Right lobe of liver (tissue), 4 donors: ENCODE measurements at regions not wholly inside any gene's neighbourhood (a gene's known extent, or its start where the extent isn't known, plus 50 kb on each side); places are given as distances from the start of the nearest gene placed in this dataset.

ENCODE experiments used
- POLR2A ChIP-seq: fragments of 450-650 bp; IDR thresholded peaks from one replicate; pipeline ENCODE4 v1.6.1; 2017; ENCODE audit warnings: antibody characterized with exemption, mild to moderate bottlenecking
- TF ChIP-seq, protein P1 (sequence below), 4 donors: fragments of 200-600 bp in 3 of 4; fragments of 450-650 bp in 1 of 4; IDR thresholded peaks; one replicate each; pipeline versions ENCODE4 v1.5.1 to v1.8.0; 2016 to 2022; ENCODE audit warnings: antibody characterized with exemption in 4 of 4, mild to moderate bottlenecking in 2 of 4
- donor health status: DM: no; HTN: no; CAD: no.
- donor health status: DM: no; HTN: no; CAD: no.
- donor health status: DM: no; HTN: yes; CAD: no.

DNA sequence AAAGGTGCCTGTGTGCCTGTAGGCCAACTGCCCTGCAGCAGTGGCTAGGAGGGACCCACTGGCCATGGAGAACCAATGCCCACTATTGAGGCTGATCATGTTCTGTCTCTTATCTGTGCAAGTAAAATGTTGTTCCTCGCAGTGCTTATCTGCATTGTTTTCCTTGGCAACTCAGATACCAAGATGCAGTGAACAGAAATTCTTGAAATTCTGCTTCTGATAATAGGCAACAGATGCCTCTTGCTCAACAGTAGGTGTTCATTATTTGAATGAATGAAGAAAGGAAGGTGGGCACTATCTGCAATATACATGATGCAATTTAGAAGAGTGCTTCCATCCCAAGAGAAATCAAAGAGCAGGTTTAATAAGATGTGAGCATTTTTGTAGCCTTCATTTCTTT, 232.2 kb downstream of the NUAK1 start:
- TF ChIP-seq, protein P1, sequence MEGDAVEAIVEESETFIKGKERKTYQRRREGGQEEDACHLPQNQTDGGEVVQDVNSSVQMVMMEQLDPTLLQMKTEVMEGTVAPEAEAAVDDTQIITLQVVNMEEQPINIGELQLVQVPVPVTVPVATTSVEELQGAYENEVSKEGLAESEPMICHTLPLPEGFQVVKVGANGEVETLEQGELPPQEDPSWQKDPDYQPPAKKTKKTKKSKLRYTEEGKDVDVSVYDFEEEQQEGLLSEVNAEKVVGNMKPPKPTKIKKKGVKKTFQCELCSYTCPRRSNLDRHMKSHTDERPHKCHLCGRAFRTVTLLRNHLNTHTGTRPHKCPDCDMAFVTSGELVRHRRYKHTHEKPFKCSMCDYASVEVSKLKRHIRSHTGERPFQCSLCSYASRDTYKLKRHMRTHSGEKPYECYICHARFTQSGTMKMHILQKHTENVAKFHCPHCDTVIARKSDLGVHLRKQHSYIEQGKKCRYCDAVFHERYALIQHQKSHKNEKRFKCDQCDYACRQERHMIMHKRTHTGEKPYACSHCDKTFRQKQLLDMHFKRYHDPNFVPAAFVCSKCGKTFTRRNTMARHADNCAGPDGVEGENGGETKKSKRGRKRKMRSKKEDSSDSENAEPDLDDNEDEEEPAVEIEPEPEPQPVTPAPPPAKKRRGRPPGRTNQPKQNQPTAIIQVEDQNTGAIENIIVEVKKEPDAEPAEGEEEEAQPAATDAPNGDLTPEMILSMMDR (IDR thresholded peaks at IDR 0.05) = no peak
- TF ChIP-seq POLR2A = no peak
